Astrocyte of the cerebellum (primary cell): ENCODE measurements at regions not wholly inside any gene's neighbourhood (a gene's known extent, or its start where the extent isn't known, plus 50 kb on each side); places are given as distances from the start of the nearest gene placed in this dataset.

Source experiments
- DNase-seq: peaks from one replicate; pipeline ENCODE4 v3.0.0-alpha.2; 2011; ENCODE audit warnings: low read depth
- H3K4me3 ChIP-seq: 2 replicates; pipeline ENCODE4 v1.5.1; 2011; ENCODE audit warnings: mild to moderate bottlenecking, low read depth, low read length, moderate library complexity
- in situ Hi-C: cut with HindIII; loops from 2 replicates; pipeline ENCODE4 v1.10.0; 2017; ENCODE audit warnings: low sequenced_read_pairs
- TF ChIP-seq, protein P1 (sequence below): IDR thresholded peaks from 2 replicates; pipeline ENCODE4 v1.5.1; 2012; ENCODE audit warnings: low read length, low read depth, moderate library complexity, mild to moderate bottlenecking; ENCODE audit errors: missing control alignments

DNA sequence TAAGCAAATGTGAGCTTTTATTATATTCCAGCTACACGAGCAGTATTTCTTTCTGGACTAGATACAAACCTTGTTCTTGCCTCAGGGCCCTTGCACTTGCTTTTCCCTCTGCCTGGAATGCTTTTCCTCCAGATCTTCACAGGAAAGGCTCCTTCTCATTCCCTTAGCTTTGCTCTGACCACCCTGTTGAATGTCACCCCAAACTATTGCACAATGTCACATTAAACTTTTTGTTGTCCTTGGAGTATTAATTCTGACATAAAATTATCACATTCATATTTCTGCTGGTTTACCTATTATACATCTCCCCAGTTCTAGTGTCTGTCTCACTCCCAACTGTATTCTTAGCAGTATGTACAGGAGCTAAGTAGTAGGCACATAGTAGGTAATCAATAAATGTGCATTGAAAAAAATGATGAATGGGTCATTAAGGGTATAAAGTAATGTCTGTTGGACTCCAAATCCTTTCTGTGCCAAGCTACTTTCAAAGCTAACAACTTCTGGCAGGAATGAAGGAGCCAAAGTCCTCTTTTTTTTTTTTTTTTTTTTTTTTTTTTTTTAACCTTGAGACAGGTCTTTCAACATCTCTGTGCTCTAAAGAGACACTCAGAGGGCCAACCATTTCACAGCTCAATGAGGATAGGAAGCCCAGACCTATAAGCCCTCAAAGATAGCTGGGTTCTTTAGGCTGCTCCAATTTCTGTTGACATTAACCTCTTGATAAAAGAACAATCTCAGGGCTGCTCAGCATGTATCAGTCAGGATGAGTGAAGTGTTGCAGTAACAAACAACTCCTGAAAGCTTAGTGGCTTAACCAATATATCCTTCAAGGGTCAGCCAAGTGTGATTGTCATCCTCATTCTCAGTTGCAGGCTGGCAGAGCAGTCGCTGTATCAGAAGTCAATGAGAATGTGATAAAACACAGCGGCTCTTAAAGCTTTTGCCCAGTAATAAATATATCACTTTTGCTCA is 424.4 kb upstream of the TBX3 start:
- H3K4me3 ChIP-seq = no peak overlapping the region
- TF ChIP-seq, protein P1, sequence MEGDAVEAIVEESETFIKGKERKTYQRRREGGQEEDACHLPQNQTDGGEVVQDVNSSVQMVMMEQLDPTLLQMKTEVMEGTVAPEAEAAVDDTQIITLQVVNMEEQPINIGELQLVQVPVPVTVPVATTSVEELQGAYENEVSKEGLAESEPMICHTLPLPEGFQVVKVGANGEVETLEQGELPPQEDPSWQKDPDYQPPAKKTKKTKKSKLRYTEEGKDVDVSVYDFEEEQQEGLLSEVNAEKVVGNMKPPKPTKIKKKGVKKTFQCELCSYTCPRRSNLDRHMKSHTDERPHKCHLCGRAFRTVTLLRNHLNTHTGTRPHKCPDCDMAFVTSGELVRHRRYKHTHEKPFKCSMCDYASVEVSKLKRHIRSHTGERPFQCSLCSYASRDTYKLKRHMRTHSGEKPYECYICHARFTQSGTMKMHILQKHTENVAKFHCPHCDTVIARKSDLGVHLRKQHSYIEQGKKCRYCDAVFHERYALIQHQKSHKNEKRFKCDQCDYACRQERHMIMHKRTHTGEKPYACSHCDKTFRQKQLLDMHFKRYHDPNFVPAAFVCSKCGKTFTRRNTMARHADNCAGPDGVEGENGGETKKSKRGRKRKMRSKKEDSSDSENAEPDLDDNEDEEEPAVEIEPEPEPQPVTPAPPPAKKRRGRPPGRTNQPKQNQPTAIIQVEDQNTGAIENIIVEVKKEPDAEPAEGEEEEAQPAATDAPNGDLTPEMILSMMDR = no peak
- no peak for DNase-seq
- in situ Hi-C loops = no loop called here

DNA sequence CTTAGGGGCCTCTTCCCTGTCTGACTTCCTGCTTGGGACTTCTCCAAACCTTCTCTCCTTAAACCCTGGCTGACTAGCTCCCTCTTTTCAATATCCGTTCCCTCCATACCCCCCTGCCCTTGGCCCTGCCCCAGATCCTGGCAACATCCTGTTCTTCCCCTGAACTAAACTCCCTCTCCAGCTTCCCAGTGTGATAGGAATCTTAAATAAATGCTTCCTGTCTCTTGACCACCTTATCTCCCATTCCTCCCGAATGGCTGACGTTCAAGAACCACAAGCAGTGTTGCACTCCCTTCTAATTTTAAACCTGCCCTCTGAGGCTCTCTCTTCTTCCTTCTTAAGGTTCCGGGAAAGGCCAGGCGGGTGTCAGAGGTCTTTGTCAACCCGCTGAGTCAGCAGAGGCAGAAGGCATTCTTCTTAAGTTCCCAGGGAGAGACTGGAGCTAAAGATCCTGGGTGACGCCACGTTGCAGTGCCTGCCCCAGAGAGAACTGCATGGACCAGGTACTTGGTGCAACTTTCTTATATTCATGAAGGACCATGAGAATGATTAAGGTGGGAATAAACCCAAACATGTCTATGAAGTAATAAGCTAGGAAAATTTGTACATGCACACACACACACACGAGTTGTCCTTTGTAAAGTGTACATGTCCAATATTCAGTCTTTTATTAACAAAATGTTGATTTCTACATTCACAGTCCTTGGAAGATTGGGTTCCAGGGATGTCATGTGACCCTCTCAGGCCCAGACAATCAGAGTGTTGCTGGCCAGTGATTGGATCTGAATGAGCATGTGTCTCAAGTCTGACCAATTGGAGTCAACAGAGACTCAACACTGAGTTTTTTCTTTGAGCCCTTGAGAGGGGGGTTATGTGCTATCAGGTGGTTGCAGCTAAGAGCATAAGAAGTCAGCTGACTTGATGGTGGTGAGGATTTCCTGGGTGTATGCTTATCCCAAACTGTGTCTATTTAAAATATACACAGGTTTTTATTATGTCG is 420.2 kb upstream of the TBX3 start:
- in situ Hi-C loops = no loop called here
- TF ChIP-seq, protein P1 = no peak
- H3K4me3 ChIP-seq = no peak overlapping the region
- no peak for DNase-seq

DNA sequence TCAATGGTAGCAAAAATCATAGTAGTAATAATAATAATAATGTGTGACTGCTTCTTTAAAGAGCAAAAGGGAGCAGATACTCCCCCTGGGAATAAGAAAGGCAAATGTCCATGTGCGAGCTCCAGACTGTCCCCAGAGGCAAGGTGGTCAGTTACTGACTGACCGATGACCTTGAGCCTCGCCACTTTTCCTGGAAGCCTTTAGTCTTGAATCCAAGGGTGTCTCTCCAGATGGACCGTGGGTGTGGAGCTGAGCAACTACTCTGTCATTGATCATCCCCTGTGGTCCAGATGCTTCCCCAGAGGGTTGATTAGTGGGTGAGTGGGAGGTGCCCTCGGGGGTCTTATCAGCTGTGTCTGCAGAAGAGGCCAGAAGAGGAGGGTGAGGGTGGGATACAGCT is 418.5 kb upstream of the TBX3 start:
- in situ Hi-C loops = no loop called here
- DNase-seq = no peak
- H3K4me3 ChIP-seq = no peak overlapping the region
- TF ChIP-seq, protein P1 = no peak

DNA sequence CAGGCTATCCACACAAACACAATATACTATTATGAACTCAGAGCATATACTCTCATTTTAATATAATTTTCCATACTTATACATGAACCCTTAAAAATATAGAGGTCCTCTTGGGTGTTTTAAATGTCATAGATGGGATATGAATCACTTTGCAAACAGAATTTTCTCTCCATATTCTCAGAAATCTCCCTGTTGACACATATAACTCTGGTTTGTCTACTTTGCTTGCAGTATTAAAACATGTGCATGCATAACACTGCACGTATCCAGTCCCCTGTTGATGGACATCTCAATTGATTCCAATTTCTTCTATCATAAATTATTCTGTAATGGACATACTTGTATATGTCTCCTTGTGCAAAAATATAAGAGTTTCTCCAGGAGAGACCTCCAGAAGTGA is 417.5 kb upstream of the TBX3 start:
- TF ChIP-seq, protein P1 = no peak

DNA sequence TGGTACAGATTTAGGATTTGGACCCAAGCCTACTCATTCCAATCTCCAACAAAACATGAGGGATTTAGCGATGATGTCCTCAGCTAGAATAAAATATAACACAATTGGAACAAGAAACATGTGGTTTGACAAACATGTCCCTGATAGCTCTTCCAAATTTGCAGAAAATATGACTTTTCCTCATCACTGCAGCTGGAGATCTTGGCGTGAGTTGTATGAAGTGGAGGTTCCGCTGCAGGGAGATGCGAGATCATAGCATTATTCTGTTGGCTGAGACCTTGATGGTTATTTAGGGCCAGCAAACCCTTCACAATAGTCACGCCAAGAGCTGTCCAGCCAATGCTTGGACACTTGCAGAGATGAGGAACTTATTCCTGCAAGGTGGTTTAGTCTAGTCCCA is 413.4 kb upstream of the TBX3 start:
- TF ChIP-seq, protein P1 = no peak
- no peak for DNase-seq
- H3K4me3 ChIP-seq = no peak overlapping the region
- in situ Hi-C loops = no loop called here

More for the DNA sequence above, 417.5 kb upstream of the TBX3 start:
- no peak for DNase-seq
- H3K4me3 ChIP-seq = no peak overlapping the region
- in situ Hi-C loops = no loop called here
